Stimulated activated CD4-positive, alpha-beta T cell treated with anti-CD3 and anti-CD28 coated beads, Interleukin-12 subunit alpha, Interleukin-12 subunit beta, amount 100 ng/mL, for 4 hours (primary cell): ENCODE measurements at regions not wholly inside any gene's neighbourhood (a gene's known extent, or its start where the extent isn't known, plus 50 kb on each side); places are given as distances from the start of the nearest gene placed in this dataset.

Source experiments
- DNase-seq: peaks from one replicate; pipeline ENCODE4 v3.0.0-alpha.2; 2020

- DNase-seq = no peak
Measured at GRCh38 chr4:130559268-130559667, 1463.3 kb downstream of the C4orf33 start.

- DNase-seq = no peak
Measured at GRCh38 chr4:130563185-130563888, 1467.4 kb downstream of the C4orf33 start.

GRCh38 chr4:130563889-130564418 lies 1468.0 kb downstream of the C4orf33 start:
- no peak for DNase-seq

- DNase-seq = no peak
Measured at GRCh38 chr4:130568746-130569145, 1472.8 kb downstream of the C4orf33 start.

GRCh38 chr4:130573742-130574141 lies 1477.8 kb downstream of the C4orf33 start:
- DNase-seq = no peak

GRCh38 chr4:130574215-130574614 lies 1478.3 kb downstream of the C4orf33 start:
- no peak for DNase-seq

GRCh38 chr4:130576218-130576617 lies 1480.3 kb downstream of the C4orf33 start:
- DNase-seq = no peak

- no peak for DNase-seq
Measured at GRCh38 chr4:130591091-130591490, 1495.1 kb downstream of the C4orf33 start.

GRCh38 chr4:130600706-130601105 lies 1504.8 kb downstream of the C4orf33 start:
- DNase-seq = no peak

GRCh38 chr4:130603043-130603442 lies 1507.1 kb downstream of the C4orf33 start:
- no peak for DNase-seq

- DNase-seq = no peak
Measured at GRCh38 chr4:130608121-130608520, 1512.2 kb downstream of the C4orf33 start.

GRCh38 chr4:130628531-130628930 lies 1532.6 kb downstream of the C4orf33 start:
- DNase-seq = no peak

GRCh38 chr4:130632731-130633604 lies 1537.0 kb downstream of the C4orf33 start:
- no peak for DNase-seq

- DNase-seq = no peak
Measured at GRCh38 chr4:130636486-130636885, 1540.5 kb downstream of the C4orf33 start.

GRCh38 chr4:130640592-130640991 lies 1544.6 kb downstream of the C4orf33 start:
- no peak for DNase-seq

GRCh38 chr4:130646886-130647285 lies 1550.9 kb downstream of the C4orf33 start:
- DNase-seq = no peak

GRCh38 chr4:130648570-130648969 lies 1552.6 kb downstream of the C4orf33 start:
- no peak for DNase-seq

GRCh38 chr4:130653842-130654241 lies 1557.9 kb downstream of the C4orf33 start:
- DNase-seq = no peak

GRCh38 chr4:130659320-130659719 lies 1563.4 kb downstream of the C4orf33 start:
- no peak for DNase-seq

- DNase-seq = no peak
Measured at GRCh38 chr4:130668859-130669258, 1572.9 kb downstream of the C4orf33 start.

- no peak for DNase-seq
Measured at GRCh38 chr4:130675266-130675665, 1579.3 kb downstream of the C4orf33 start.

GRCh38 chr4:130689181-130689580 lies 1593.2 kb downstream of the C4orf33 start:
- DNase-seq = no peak

GRCh38 chr4:130698251-130698650 lies 1602.3 kb downstream of the C4orf33 start:
- no peak for DNase-seq

- no peak for DNase-seq
Measured at GRCh38 chr4:130699004-130699403, 1603.1 kb downstream of the C4orf33 start.
